Gastroesophageal sphincter (tissue), 3 donors: ENCODE measurements at regions not wholly inside any gene's neighbourhood (a gene's known extent, or its start where the extent isn't known, plus 50 kb on each side); places are given as distances from the start of the nearest gene placed in this dataset.

Source experiments
- POLR2A ChIP-seq, 2 donors: fragments of 450-650 bp; IDR thresholded peaks; one replicate each; pipeline ENCODE4 v1.6.1; 2017; ENCODE audit warnings: antibody characterized with exemption in 2 of 2, mild to moderate bottlenecking in 2 of 2, moderate library complexity in 1 of 2
- POLR2AphosphoS5 ChIP-seq: sonication (generic); formaldehyde crosslinking; IDR thresholded peaks from one replicate; pipeline ENCODE4 v1.6.1; 2017; ENCODE audit warnings: antibody characterized with exemption
- TF ChIP-seq, protein P1 (sequence below), 4 experiments: fragments of 200-600 bp in 2 of 4; fragments of 450-650 bp in 2 of 4; sonication (generic) in 1 of 4; IDR thresholded peaks; one replicate each; pipeline ENCODE4 v1.5.1; 2017 to 2019; ENCODE audit warnings: antibody characterized with exemption in 4 of 4, mild to moderate bottlenecking in 2 of 4, moderate library complexity in 2 of 4

DNA sequence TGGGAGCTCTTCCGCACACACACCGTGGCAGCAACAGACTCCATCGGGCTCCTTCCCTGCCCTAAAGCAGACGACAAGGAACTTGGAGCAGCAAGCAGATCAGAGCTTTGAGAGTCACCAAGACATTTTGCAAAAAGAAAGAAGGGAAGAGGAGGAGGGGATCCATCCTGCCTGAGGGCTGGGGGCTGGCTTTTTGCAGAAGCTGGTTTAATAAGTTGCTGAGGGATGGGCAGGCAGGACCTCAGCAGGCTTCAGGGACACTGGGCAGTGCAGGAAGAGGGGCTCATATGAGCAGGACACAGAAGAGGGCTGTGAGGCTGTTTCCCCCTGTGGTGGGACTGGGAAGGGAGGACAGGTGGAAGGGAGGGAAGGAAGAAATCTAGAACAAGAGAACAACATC is 133.4 kb upstream of the GSC start:
- TF ChIP-seq, protein P1, sequence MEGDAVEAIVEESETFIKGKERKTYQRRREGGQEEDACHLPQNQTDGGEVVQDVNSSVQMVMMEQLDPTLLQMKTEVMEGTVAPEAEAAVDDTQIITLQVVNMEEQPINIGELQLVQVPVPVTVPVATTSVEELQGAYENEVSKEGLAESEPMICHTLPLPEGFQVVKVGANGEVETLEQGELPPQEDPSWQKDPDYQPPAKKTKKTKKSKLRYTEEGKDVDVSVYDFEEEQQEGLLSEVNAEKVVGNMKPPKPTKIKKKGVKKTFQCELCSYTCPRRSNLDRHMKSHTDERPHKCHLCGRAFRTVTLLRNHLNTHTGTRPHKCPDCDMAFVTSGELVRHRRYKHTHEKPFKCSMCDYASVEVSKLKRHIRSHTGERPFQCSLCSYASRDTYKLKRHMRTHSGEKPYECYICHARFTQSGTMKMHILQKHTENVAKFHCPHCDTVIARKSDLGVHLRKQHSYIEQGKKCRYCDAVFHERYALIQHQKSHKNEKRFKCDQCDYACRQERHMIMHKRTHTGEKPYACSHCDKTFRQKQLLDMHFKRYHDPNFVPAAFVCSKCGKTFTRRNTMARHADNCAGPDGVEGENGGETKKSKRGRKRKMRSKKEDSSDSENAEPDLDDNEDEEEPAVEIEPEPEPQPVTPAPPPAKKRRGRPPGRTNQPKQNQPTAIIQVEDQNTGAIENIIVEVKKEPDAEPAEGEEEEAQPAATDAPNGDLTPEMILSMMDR (IDR thresholded peaks at IDR 0.05), result no peak
- TF ChIP-seq POLR2A (IDR thresholded peaks at IDR 0.05) (no peak), POLR2AphosphoS5 (no peak)
